ENCODE measurements at regions not wholly inside any gene's neighbourhood (a gene's known extent, or its start where the extent isn't known, plus 50 kb on each side); places are given as distances from the start of the nearest gene placed in this dataset.

- Histone ChIP-seq H4K91ac (ENCODE audit: insufficient read depth, low read depth, low read length) (no peak overlapping the region), H3K14ac (replicated peaks; ENCODE audit: low read depth, low read length) (no peak overlapping the region), H2AK9ac (replicated peaks; ENCODE audit: low read depth, low read length, poor library complexity) (no peak overlapping the region), H3K36me3 (ENCODE audit: control insufficient read depth, insufficient read depth, low read length) (no peaks in the 10 kb centered on the region), H2BK5ac (ENCODE audit: low read depth, low read length, poor library complexity, severe bottlenecking) (no peak overlapping the region), H3K23ac (ENCODE audit: low read depth, low read length) (no peak overlapping the region), H3K4me1 (ENCODE audit: control insufficient read depth, insufficient read depth, low read length) (no peaks in the 10 kb centered on the region), H2BK120ac (ENCODE audit: low read depth, low read length) (no peak overlapping the region), H2AK5ac (ENCODE audit: low read depth, low read length) (no peak overlapping the region), H4K8ac (ENCODE audit: low read depth in 2 of 2, low read length in 2 of 2) (no peak overlapping the region), H3K4me3 (ENCODE audit: insufficient read depth, low read depth, low read length) (no peak overlapping the region), H3K18ac (ENCODE audit: low read depth, low read length) (no peak overlapping the region), H3K9me1 (ENCODE audit: insufficient read depth, low read length) (no peaks in the 10 kb centered on the region), H4K20me1 (ENCODE audit: insufficient read depth, low read length) (no peaks in the 10 kb centered on the region), H2BK15ac (ENCODE audit: low read depth, low read length) (no peak overlapping the region), H3K79me1 (ENCODE audit: low read depth in 1 of 2, low read length in 2 of 2) (no peaks in the 10 kb centered on the region), H2AFZ (replicated peaks; ENCODE audit: low read length, poor library complexity) (no peak overlapping the region), H3K4ac (ENCODE audit: low read depth, low read length) (no peak overlapping the region), H4K5ac (ENCODE audit: low read depth, low read length) (no peak overlapping the region), H3K9me3 (ENCODE audit: control insufficient read depth, insufficient read depth, low read length) (no peaks in the 10 kb centered on the region), H3K27ac (ENCODE audit: insufficient read depth, low read length) (no peak overlapping the region), H3K56ac (ENCODE audit: extremely low read depth, insufficient read depth, low read length) (no peak overlapping the region), H2BK20ac (ENCODE audit: low read depth, low read length) (no peak overlapping the region), H3K27me3 (ENCODE audit: control insufficient read depth, insufficient read depth, low read length) (peaks cover 2% of the 10 kb centered on the region; the same call in 1 of the 2 replicates), H3K9ac (ENCODE audit: low read depth, low read length) (no peak overlapping the region), H3K4me2 (ENCODE audit: low read depth, low read length) (no peak overlapping the region)
- in situ Hi-C loops (cut with MboI; ENCODE audit: low sequenced_read_pairs) = no loop called here
- CTCF ChIA-PET = no interaction called here
- no peak for DNase-seq
- ATAC-seq (ENCODE audit: low read depth) = no peak
- TF ChIP-seq FOS (IDR thresholded peaks at IDR 0.05; ENCODE audit: low read depth, low read length) = no peak
- intact Hi-C loops (cut with micrococcal nuclease) = no loop called here
- BruUV-seq (replicated peaks) = no TSS peak
- POLR2A ChIA-PET (ENCODE audit: unreplicated experiment) = no interaction called here
- dilution Hi-C loops (cut with HindIII; ENCODE audit: low sequenced_read_pairs, unreplicated experiment) = no loop called here
- WGBS, 2 experiments (ENCODE audit: extremely low coverage in 2 of 2, insufficient read length in 1 of 2) = no CpG with 5 or more reads among the region's 13 CpGs
Observed at GRCh38 chr6:137645850-137646249, 151.7 kb upstream of the OLIG3 start.
